Uterus (tissue), 3 donors: ENCODE measurements at regions not wholly inside any gene's neighbourhood (a gene's known extent, or its start where the extent isn't known, plus 50 kb on each side); places are given as distances from the start of the nearest gene placed in this dataset.

Experiments used
- DNase-seq, 2 donors: peaks; one replicate each; pipeline ENCODE4 v3.0.0-alpha.2; 2019 to 2020
- H3K27ac ChIP-seq, 2 donors: fragments of 200-600 bp; sonication (generic); 1 replicate in 1 of 2; 2 replicates in 1 of 2; pipeline ENCODE4 v1.5.1; 2016 to 2018
- H3K27me3 ChIP-seq, 2 donors: fragments of 200-600 bp; sonication (generic); one replicate each; pipeline ENCODE4 v1.5.1; 2018 to 2019; ENCODE audit warnings: control low read depth in 1 of 2
- H3K36me3 ChIP-seq, 2 donors: fragments of 200-600 bp; sonication (generic); one replicate each; pipeline ENCODE4 v1.5.1; 2019; ENCODE audit warnings: control low read depth in 1 of 2
- H3K4me1 ChIP-seq, 2 donors: fragments of 200-600 bp; sonication (generic); one replicate each; pipeline ENCODE4 v1.5.1; 2018 to 2019; ENCODE audit warnings: control low read depth in 1 of 2
- H3K4me3 ChIP-seq, 2 donors: fragments of 200-600 bp; sonication (generic); 1 replicate in 1 of 2; 2 replicates in 1 of 2; pipeline ENCODE4 v1.5.1; 2018 to 2019; ENCODE audit warnings: mild to moderate bottlenecking in 1 of 2
- H3K9me3 ChIP-seq, 2 donors: fragments of 200-600 bp; sonication (generic); one replicate each; pipeline ENCODE4 v1.5.1; 2019; ENCODE audit warnings: control low read depth in 1 of 2
- CTCF ChIP-seq, 4 experiments: fragments of 200-600 bp in 2 of 4; fragments of 450-650 bp in 2 of 4; sonication (generic) in 2 of 4; IDR thresholded peaks; one replicate each; pipeline ENCODE4 v1.5.1; 2016 to 2019; ENCODE audit warnings: antibody characterized with exemption in 4 of 4, mild to moderate bottlenecking in 2 of 4, moderate library complexity in 1 of 4
- POLR2A ChIP-seq, 2 donors: fragments of 450-650 bp; IDR thresholded peaks; one replicate each; pipeline ENCODE4 v1.6.1; 2016; ENCODE audit warnings: antibody characterized with exemption in 2 of 2, mild to moderate bottlenecking in 1 of 2, moderate library complexity in 1 of 2
- intact Hi-C: fragments of 100-400 bp; cut with DNase I; formaldehyde crosslinking; loops from one replicate; pipeline ENCODE4 v1.15.1; 2023; ENCODE audit warnings: low total_unique reads
- donor health status: DM: yes; HTN: yes; CAD: no.

GRCh38 chr4:60938181-60938580, 261.9 kb upstream of the ADGRL3 start:
- no peak for TF ChIP-seq POLR2A (IDR thresholded peaks at IDR 0.05)
- no peak for TF ChIP-seq CTCF (IDR thresholded peaks at IDR 0.05)
- H3K36me3 ChIP-seq, result no peaks in the 10 kb centered on the region
- DNase-seq, result no peak
- no peak overlapping the region for H3K4me3 ChIP-seq
- H3K27ac ChIP-seq, result no peak overlapping the region
- no peaks in the 10 kb centered on the region for H3K4me1 ChIP-seq
- intact Hi-C loops, result no loop called here
- H3K9me3 ChIP-seq, result no peaks in the 10 kb centered on the region
- no peaks in the 10 kb centered on the region for H3K27me3 ChIP-seq

GRCh38 chr4:60938621-60939020, 261.5 kb upstream of the ADGRL3 start:
- Histone ChIP-seq H3K36me3 (no peaks in the 10 kb centered on the region), H3K27me3 (no peaks in the 10 kb centered on the region), H3K4me3 (no peak overlapping the region), H3K9me3 (no peaks in the 10 kb centered on the region), H3K27ac (no peak overlapping the region), H3K4me1 (no peaks in the 10 kb centered on the region)
- TF ChIP-seq POLR2A (IDR thresholded peaks at IDR 0.05), result no peak
- TF ChIP-seq CTCF (IDR thresholded peaks at IDR 0.05), result no peak
- intact Hi-C loops, result no loop called here
- DNase-seq, result no peak

- Histone ChIP-seq H3K4me3 (no peak overlapping the region), H3K27ac (no peak overlapping the region), H3K36me3 (no peaks in the 10 kb centered on the region), H3K4me1 (no peaks in the 10 kb centered on the region), H3K9me3 (no peaks in the 10 kb centered on the region), H3K27me3 (no peaks in the 10 kb centered on the region)
- intact Hi-C loops, result no loop called here
- DNase-seq, result no peak
- TF ChIP-seq POLR2A (IDR thresholded peaks at IDR 0.05) (no peak), CTCF (IDR thresholded peaks at IDR 0.05) (no peak)
These were observed 256.1 kb upstream of the ADGRL3 start for GRCh38 chr4:60944060-60944459.

GRCh38 chr4:60945641-60946040, 254.5 kb upstream of the ADGRL3 start:
- Histone ChIP-seq H3K4me1 (no peaks in the 10 kb centered on the region), H3K4me3 (no peak overlapping the region), H3K9me3 (no peaks in the 10 kb centered on the region), H3K27me3 (no peaks in the 10 kb centered on the region), H3K27ac (no peak overlapping the region), H3K36me3 (no peaks in the 10 kb centered on the region)
- intact Hi-C loops, result no loop called here
- TF ChIP-seq CTCF (IDR thresholded peaks at IDR 0.05) (no peak), POLR2A (IDR thresholded peaks at IDR 0.05) (no peak)
- DNase-seq, result no peak

GRCh38 chr4:60948008-60948407, 252.1 kb upstream of the ADGRL3 start:
- H3K27ac ChIP-seq, result no peak overlapping the region
- no peaks in the 10 kb centered on the region for H3K4me1 ChIP-seq
- DNase-seq, result no peak
- H3K27me3 ChIP-seq, result no peaks in the 10 kb centered on the region
- intact Hi-C loops, result no loop called here
- no peak overlapping the region for H3K4me3 ChIP-seq
- H3K9me3 ChIP-seq, result no peaks in the 10 kb centered on the region
- TF ChIP-seq CTCF (IDR thresholded peaks at IDR 0.05) (no peak), POLR2A (IDR thresholded peaks at IDR 0.05) (no peak)
- H3K36me3 ChIP-seq, result no peaks in the 10 kb centered on the region
